GM23248 (cell line): ENCODE measurements at regions not wholly inside any gene's neighbourhood (a gene's known extent, or its start where the extent isn't known, plus 50 kb on each side); places are given as distances from the start of the nearest gene placed in this dataset.

ENCODE experiments used
- DNase-seq: peaks from one replicate; pipeline ENCODE4 v3.0.0-alpha.2; 2015
- H2AFZ ChIP-seq: fragments of 200-600 bp; sonication (generic); 2 replicates; pipeline ENCODE4 v1.6.1; 2016; ENCODE audit warnings: antibody characterized with exemption
- H3F3A ChIP-seq: fragments of 200-600 bp; sonication (generic); 2 replicates; pipeline ENCODE4 v1.6.1; 2016; ENCODE audit warnings: mild to moderate bottlenecking, antibody characterized with exemption, mixed run types; ENCODE audit not compliant: insufficient read depth
- H3K27ac ChIP-seq: fragments of 200-600 bp; sonication (generic); 2 replicates; pipeline ENCODE4 v1.5.1; 2016; ENCODE audit warnings: mild to moderate bottlenecking
- H3K27me3 ChIP-seq: fragments of 200-600 bp; sonication (generic); replicated peaks from 2 replicates; pipeline ENCODE4 v1.6.1; 2016; ENCODE audit warnings: mild to moderate bottlenecking; ENCODE audit not compliant: insufficient read depth
- H3K36me3 ChIP-seq: fragments of 200-600 bp; sonication (generic); 2 replicates; pipeline ENCODE4 v1.6.1; 2016; ENCODE audit warnings: low read depth, mild to moderate bottlenecking
- H3K4me1 ChIP-seq: fragments of 200-600 bp; sonication (generic); 2 replicates; pipeline ENCODE4 v1.6.1; 2016; ENCODE audit warnings: mild to moderate bottlenecking; ENCODE audit not compliant: insufficient read depth
- H3K4me2 ChIP-seq: fragments of 200-600 bp; sonication (generic); one replicate; pipeline ENCODE4 v1.6.1; 2016; ENCODE audit warnings: mild to moderate bottlenecking; ENCODE audit not compliant: unreplicated experiment
- H3K4me3 ChIP-seq: fragments of 200-600 bp; sonication (generic); 2 replicates; pipeline ENCODE4 v1.5.1; 2016; ENCODE audit warnings: mild to moderate bottlenecking
- H3K79me2 ChIP-seq: fragments of 200-600 bp; sonication (generic); 2 replicates; pipeline ENCODE4 v1.6.1; 2016; ENCODE audit warnings: mild to moderate bottlenecking; ENCODE audit not compliant: insufficient read depth
- H3K9ac ChIP-seq: fragments of 200-600 bp; sonication (generic); 2 replicates; pipeline ENCODE4 v1.6.1; 2016; ENCODE audit warnings: mild to moderate bottlenecking
- H3K9me2 ChIP-seq: fragments of 200-600 bp; sonication (generic); 2 replicates; pipeline ENCODE4 v1.6.1; 2016; ENCODE audit warnings: mixed run types, mild to moderate bottlenecking, moderate library complexity; ENCODE audit not compliant: insufficient read depth
- H3K9me3 ChIP-seq: fragments of 200-600 bp; sonication (generic); one replicate; pipeline ENCODE4 v1.6.1; 2017; ENCODE audit warnings: low read depth
- H4K20me1 ChIP-seq: fragments of 200-600 bp; sonication (generic); 2 replicates; pipeline ENCODE4 v1.6.0; 2016; ENCODE audit not compliant: insufficient read depth
- EZH2 ChIP-seq: fragments of 200-600 bp; sonication (generic); IDR thresholded peaks from 2 replicates; pipeline ENCODE4 v1.6.1; 2018; ENCODE audit warnings: antibody characterized with exemption, mild to moderate bottlenecking; ENCODE audit not compliant: insufficient read depth, poor library complexity, severe bottlenecking
- EZH2phosphoT487 ChIP-seq: fragments of 200-600 bp; sonication (generic); IDR thresholded peaks from 2 replicates; pipeline ENCODE4 v1.6.1; 2018; ENCODE audit warnings: antibody characterized with exemption, moderate library complexity, mild to moderate bottlenecking, low read depth; ENCODE audit not compliant: insufficient read depth
- WGBS, 2 experiments: methylation state at CpG; one replicate each; pipeline ENCODE4 v1.1.6; 2015 to 2017; ENCODE audit warnings: low lambda C conversion rate in 2 of 2, low coverage in 1 of 2; ENCODE audit errors: missing lambda C conversion rate in 2 of 2; 5-methylcytosine and 5-hydroxymethylcytosine counted together
- in situ Hi-C: fragments of 300-500 bp; cut with MboI; formaldehyde crosslinking; loops from 2 replicates; pipeline ENCODE4 v1.15.0; 2020

DNA sequence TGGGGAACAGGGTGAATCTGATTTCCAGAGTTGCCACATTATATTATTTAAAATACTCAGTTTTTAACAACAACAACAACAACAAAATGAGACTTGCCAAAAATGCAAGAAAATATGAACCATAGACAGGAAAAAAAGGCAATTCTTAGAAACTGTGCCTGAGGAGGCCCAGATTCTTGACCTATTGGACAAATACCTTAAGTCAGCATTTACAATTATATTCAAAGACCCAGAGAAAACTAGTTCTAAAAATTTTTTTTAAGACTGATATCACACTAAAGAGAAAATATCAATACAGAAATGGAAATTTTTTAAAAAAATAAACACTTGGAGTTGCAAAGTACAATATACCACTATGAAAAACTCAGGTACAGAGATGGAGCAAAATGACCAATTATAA, 152.8 kb upstream of the LYPLAL1 start:
- Histone ChIP-seq H3K9me3 (no peaks in the 10 kb centered on the region), H3K27ac (no peak overlapping the region), H2AFZ (no peak overlapping the region), H3K4me2 (no peak overlapping the region), H3F3A (no peaks in the 10 kb centered on the region), H3K9ac (no peak overlapping the region), H3K36me3 (no peaks in the 10 kb centered on the region), H4K20me1 (no peaks in the 10 kb centered on the region), H3K79me2 (no peaks in the 10 kb centered on the region), H3K27me3 (no peaks in the 10 kb centered on the region), H3K4me3 (no peak overlapping the region), H3K4me1 (no peaks in the 10 kb centered on the region), H3K9me2 (no peaks in the 10 kb centered on the region)
- TF ChIP-seq EZH2phosphoT487 (no peak), EZH2 (no peak)
- DNase-seq, result no peak
- in situ Hi-C loops, result no loop called here

GRCh38 chr1:219027146-219027673, 146.5 kb upstream of the LYPLAL1 start:
- no peaks in the 10 kb centered on the region for H4K20me1 ChIP-seq
- H2AFZ ChIP-seq, result no peak overlapping the region
- DNase-seq, result no peak
- H3K4me2 ChIP-seq, result no peak overlapping the region
- H3F3A ChIP-seq, result no peaks in the 10 kb centered on the region
- H3K27me3 ChIP-seq, result no peaks in the 10 kb centered on the region
- H3K9me2 ChIP-seq, result no peaks in the 10 kb centered on the region
- no peaks in the 10 kb centered on the region for H3K9me3 ChIP-seq
- no peaks in the 10 kb centered on the region for H3K36me3 ChIP-seq
- H3K79me2 ChIP-seq, result no peaks in the 10 kb centered on the region
- no peak overlapping the region for H3K4me3 ChIP-seq
- H3K4me1 ChIP-seq, result no peaks in the 10 kb centered on the region
- H3K27ac ChIP-seq, result no peak overlapping the region
- TF ChIP-seq EZH2 (no peak), EZH2phosphoT487 (no peak)
- H3K9ac ChIP-seq, result no peak overlapping the region
- in situ Hi-C loops, result no loop called here
- WGBS, 2 experiments, result 72 to 73% methylated on average over 4 of the region's 4 CpGs

GRCh38 chr1:219031809-219032208, 141.9 kb upstream of the LYPLAL1 start:
- H3K9ac ChIP-seq, result no peak overlapping the region
- H3F3A ChIP-seq, result no peaks in the 10 kb centered on the region
- H3K79me2 ChIP-seq, result no peaks in the 10 kb centered on the region
- DNase-seq, result no peak
- H3K36me3 ChIP-seq, result no peaks in the 10 kb centered on the region
- no peak for TF ChIP-seq EZH2
- TF ChIP-seq EZH2phosphoT487, result no peak
- no peaks in the 10 kb centered on the region for H3K9me2 ChIP-seq
- H3K4me1 ChIP-seq, result no peaks in the 10 kb centered on the region
- no peaks in the 10 kb centered on the region for H4K20me1 ChIP-seq
- H3K27ac ChIP-seq, result no peak overlapping the region
- H3K4me2 ChIP-seq, result no peak overlapping the region
- H3K9me3 ChIP-seq, result no peaks in the 10 kb centered on the region
- H3K27me3 ChIP-seq, result no peaks in the 10 kb centered on the region
- in situ Hi-C loops, result no loop called here
- H2AFZ ChIP-seq, result no peak overlapping the region
- no peak overlapping the region for H3K4me3 ChIP-seq

DNA sequence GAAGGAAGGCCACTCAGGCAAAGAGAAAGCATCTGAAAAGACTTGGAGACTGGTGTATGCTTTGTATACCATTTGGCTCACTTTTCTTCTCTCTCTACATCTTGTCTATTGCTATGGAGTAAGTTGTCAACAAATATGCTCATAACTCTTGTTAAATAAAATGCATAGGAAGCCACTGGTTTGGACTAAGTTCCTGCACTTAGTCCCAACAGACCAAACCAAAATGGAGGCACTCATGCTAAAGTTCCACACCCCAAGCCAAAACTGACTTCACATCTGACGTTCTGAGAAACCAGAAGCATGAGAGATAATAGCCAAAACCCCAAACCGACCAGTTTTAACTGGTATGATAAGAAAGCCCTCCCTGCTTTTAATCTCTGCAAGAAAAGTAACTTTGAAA, 135.3 kb upstream of the LYPLAL1 start:
- H3K27ac ChIP-seq, result no peak overlapping the region
- no peaks in the 10 kb centered on the region for H4K20me1 ChIP-seq
- H3K9ac ChIP-seq, result no peak overlapping the region
- WGBS, 2 experiments, result 59 to 69% methylated on average over 2 of the region's 2 CpGs
- no peaks in the 10 kb centered on the region for H3K36me3 ChIP-seq
- no peaks in the 10 kb centered on the region for H3K9me2 ChIP-seq
- no peak overlapping the region for H3K4me2 ChIP-seq
- H3F3A ChIP-seq, result no peaks in the 10 kb centered on the region
- no peak overlapping the region for H3K4me3 ChIP-seq
- no peak for DNase-seq
- no peaks in the 10 kb centered on the region for H3K79me2 ChIP-seq
- in situ Hi-C loops, result no loop called here
- TF ChIP-seq EZH2phosphoT487, result no peak
- no peak for TF ChIP-seq EZH2
- 0 out of 2 replicates have a peak, but pooled peaks cover 5% of the 10 kb centered on the region for H3K4me1 ChIP-seq
- no peak overlapping the region for H2AFZ ChIP-seq
- no peaks in the 10 kb centered on the region for H3K9me3 ChIP-seq
- no peaks in the 10 kb centered on the region for H3K27me3 ChIP-seq

DNA sequence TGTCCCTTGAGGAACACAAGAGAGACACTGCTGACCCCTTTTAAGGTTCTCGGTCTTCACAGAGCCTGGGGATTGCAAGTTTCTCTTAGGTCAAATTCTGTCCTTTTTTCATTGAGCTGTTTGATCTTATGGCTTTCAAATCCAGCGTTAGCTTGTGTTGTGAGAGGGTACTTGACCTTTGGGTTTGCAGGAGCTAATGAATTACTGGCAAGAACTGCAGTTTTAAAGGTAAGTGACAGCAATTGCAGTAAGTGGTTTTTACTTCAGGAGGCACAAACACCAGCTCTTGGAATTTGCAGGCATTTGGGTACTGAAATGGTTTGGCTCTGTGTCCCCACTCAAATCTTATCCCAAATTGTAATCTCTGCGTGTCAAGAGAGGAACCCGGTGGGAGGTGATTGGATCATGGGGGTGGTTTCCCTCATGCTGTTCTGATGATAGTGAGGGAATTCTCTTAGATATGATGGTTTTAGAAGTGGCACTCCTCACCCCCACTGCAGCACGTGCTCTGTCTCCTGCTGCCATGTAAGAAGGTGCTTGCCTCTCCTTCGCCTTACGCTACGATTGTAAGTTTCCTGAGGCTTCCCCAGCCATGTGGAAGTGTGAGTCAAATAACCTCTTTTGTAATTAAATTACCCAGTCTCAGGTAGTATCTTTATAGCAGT, 134.5 kb upstream of the LYPLAL1 start:
- Histone ChIP-seq H3K79me2 (no peaks in the 10 kb centered on the region), H3K27me3 (no peaks in the 10 kb centered on the region), H3K9me2 (no peaks in the 10 kb centered on the region), H3K4me1 (0 out of 2 replicates have a peak, but pooled peaks cover 5% of the 10 kb centered on the region), H3K4me2 (no peak overlapping the region), H3K9ac (no peak overlapping the region), H3K27ac (no peak overlapping the region), H4K20me1 (no peaks in the 10 kb centered on the region), H3F3A (no peaks in the 10 kb centered on the region), H2AFZ (no peak overlapping the region), H3K36me3 (no peaks in the 10 kb centered on the region), H3K9me3 (no peaks in the 10 kb centered on the region), H3K4me3 (no peak overlapping the region)
- in situ Hi-C loops, result no loop called here
- TF ChIP-seq EZH2 (no peak), EZH2phosphoT487 (no peak)
- DNase-seq, result no peak
- WGBS, 2 experiments, result 92 to 93% methylated on average over 8 of the region's 8 CpGs
